SK-N-MC (cell line): ENCODE measurements at regions not wholly inside any gene's neighbourhood (a gene's known extent, or its start where the extent isn't known, plus 50 kb on each side); places are given as distances from the start of the nearest gene placed in this dataset.

Experiments
- DNase-seq: peaks from one replicate; pipeline ENCODE4 v3.0.0-alpha.2; 2011; ENCODE audit warnings: low read depth, low spot score
- H3K27ac ChIP-seq: fragments of 200-600 bp; sonication (generic); 2 replicates; pipeline ENCODE4 v1.5.1; 2016; ENCODE audit warnings: mixed run types
- H3K36me3 ChIP-seq: fragments of 200-600 bp; sonication (generic); 2 replicates; pipeline ENCODE4 v1.6.1; 2017; ENCODE audit warnings: antibody characterized with exemption, low read length, mixed read lengths; ENCODE audit not compliant: insufficient read depth
- H3K4me3 ChIP-seq: fragments of 200-600 bp; sonication (generic); 2 replicates; pipeline ENCODE4 v1.5.1; 2016
- H3K9ac ChIP-seq: fragments of 200-600 bp; sonication (generic); 2 replicates; pipeline ENCODE4 v1.8.0; 2017; ENCODE audit warnings: mixed run types, mixed read lengths; ENCODE audit not compliant: insufficient read length
- H3K9me3 ChIP-seq: fragments of 200-600 bp; sonication (generic); 2 replicates; pipeline ENCODE4 v1.6.1; 2017; ENCODE audit warnings: low read depth, mild to moderate bottlenecking, antibody characterized with exemption, low read length, moderate library complexity, mixed read lengths
- EZH2 ChIP-seq: fragments of 200-600 bp; sonication (generic); IDR thresholded peaks from one replicate; pipeline ENCODE4 v1.6.1; 2017; ENCODE audit warnings: antibody characterized with exemption
- FOXP2 ChIP-seq: optimal IDR thresholded peaks from 2 replicates; pipeline ENCODE3; 2011; ENCODE audit warnings: mild to moderate bottlenecking, moderate library complexity; ENCODE audit not compliant: insufficient read depth; ENCODE audit errors: extremely low read length, control extremely low read depth
- POLR2AphosphoS5 ChIP-seq: IDR thresholded peaks from 2 replicates; pipeline ENCODE4 v1.6.1; 2012; ENCODE audit warnings: mild to moderate bottlenecking, low read depth, low read length, borderline replicate concordance

GRCh38 chr19:29029268-29029958 is 183.5 kb downstream of the UQCRFS1 start:
- TF ChIP-seq EZH2 (no peak), FOXP2 (no peak), POLR2AphosphoS5 (no peak)
- DNase-seq, result no peak
- no peaks in the 10 kb centered on the region for H3K36me3 ChIP-seq

GRCh38 chr19:29022599-29022998 is 190.4 kb downstream of the UQCRFS1 start:
- no peaks in the 10 kb centered on the region for H3K36me3 ChIP-seq

More at GRCh38 chr19:29029268-29029958, 183.5 kb downstream of the UQCRFS1 start:
- Histone ChIP-seq H3K9ac (no peak overlapping the region), H3K9me3 (no peaks in the 10 kb centered on the region), H3K27ac (no peak overlapping the region), H3K4me3 (no peak overlapping the region)

GRCh38 chr19:29022165-29022564 is 190.8 kb downstream of the UQCRFS1 start:
- Histone ChIP-seq H3K27ac (no peak overlapping the region), H3K4me3 (no peak overlapping the region), H3K9me3 (no peaks in the 10 kb centered on the region), H3K36me3 (no peaks in the 10 kb centered on the region), H3K9ac (no peak overlapping the region)
- no peak for TF ChIP-seq EZH2
- no peak for TF ChIP-seq FOXP2
- no peak for TF ChIP-seq POLR2AphosphoS5
- no peak for DNase-seq

More at GRCh38 chr19:29022599-29022998, 190.4 kb downstream of the UQCRFS1 start:
- Histone ChIP-seq H3K27ac (no peak overlapping the region), H3K9ac (no peak overlapping the region), H3K4me3 (no peak overlapping the region), H3K9me3 (no peaks in the 10 kb centered on the region)
- DNase-seq, result no peak
- TF ChIP-seq FOXP2 (no peak), POLR2AphosphoS5 (no peak), EZH2 (no peak)

- Histone ChIP-seq H3K9me3 (no peaks in the 10 kb centered on the region), H3K9ac (no peak overlapping the region), H3K36me3 (no peaks in the 10 kb centered on the region), H3K27ac (no peak overlapping the region), H3K4me3 (no peak overlapping the region)
- TF ChIP-seq POLR2AphosphoS5 (no peak), EZH2 (no peak), FOXP2 (no peak)
- DNase-seq, result no peak
These were observed 191.6 kb downstream of the UQCRFS1 start for GRCh38 chr19:29021232-29021916.

- Histone ChIP-seq H3K27ac (no peak overlapping the region), H3K4me3 (no peak overlapping the region), H3K9me3 (no peaks in the 10 kb centered on the region), H3K9ac (no peak overlapping the region), H3K36me3 (no peaks in the 10 kb centered on the region)
- no peak for TF ChIP-seq POLR2AphosphoS5
- TF ChIP-seq EZH2, result no peak
- TF ChIP-seq FOXP2, result no peak
- DNase-seq, result no peak
These were observed 193.5 kb downstream of the UQCRFS1 start for GRCh38 chr19:29019403-29019802.

GRCh38 chr19:29018542-29018941 is 194.4 kb downstream of the UQCRFS1 start:
- no peak for DNase-seq
- Histone ChIP-seq H3K9me3 (no peaks in the 10 kb centered on the region), H3K36me3 (no peaks in the 10 kb centered on the region), H3K9ac (no peak overlapping the region), H3K27ac (no peak overlapping the region), H3K4me3 (no peak overlapping the region)
- TF ChIP-seq EZH2, result no peak
- TF ChIP-seq POLR2AphosphoS5, result no peak
- no peak for TF ChIP-seq FOXP2

GRCh38 chr19:29017788-29018187 is 195.2 kb downstream of the UQCRFS1 start:
- no peaks in the 10 kb centered on the region for H3K9me3 ChIP-seq
- H3K9ac ChIP-seq, result no peak overlapping the region
- H3K36me3 ChIP-seq, result no peaks in the 10 kb centered on the region
- H3K4me3 ChIP-seq, result no peak overlapping the region
- H3K27ac ChIP-seq, result no peak overlapping the region
- TF ChIP-seq POLR2AphosphoS5, result no peak
- no peak for TF ChIP-seq FOXP2
- no peak for DNase-seq

GRCh38 chr19:29016926-29017760 is 195.8 kb downstream of the UQCRFS1 start:
- TF ChIP-seq FOXP2 (no peak), EZH2 (no peak), POLR2AphosphoS5 (no peak)
- no peak overlapping the region for H3K4me3 ChIP-seq
- no peaks in the 10 kb centered on the region for H3K9me3 ChIP-seq
- H3K9ac ChIP-seq, result no peak overlapping the region
- no peak overlapping the region for H3K27ac ChIP-seq
- no peaks in the 10 kb centered on the region for H3K36me3 ChIP-seq
- no peak for DNase-seq
